HL-60 (cell line): ENCODE measurements at regions not wholly inside any gene's neighbourhood (a gene's known extent, or its start where the extent isn't known, plus 50 kb on each side); places are given as distances from the start of the nearest gene placed in this dataset.

ENCODE experiments used
- DNase-seq, 2 experiments: peaks; one replicate each; pipeline ENCODE4 v3.0.0-alpha.2; 2010 to 2020; ENCODE audit warnings: low read depth in 1 of 2, low spot score in 1 of 2
- H3K27ac ChIP-seq: fragments of 250-450 bp; sonication (Bioruptor Pico); replicated peaks from 2 replicates; pipeline ENCODE4 v1.5.1; 2020; ENCODE audit warnings: mild to moderate bottlenecking, moderate library complexity
- H3K27me3 ChIP-seq: fragments of 250-450 bp; sonication (Bioruptor Pico); 2 replicates; pipeline ENCODE4 v1.5.1; 2021; ENCODE audit warnings: mild to moderate bottlenecking, moderate library complexity; ENCODE audit not compliant: insufficient read depth, poor library complexity, severe bottlenecking
- H3K4me3 ChIP-seq: replicated peaks from 2 replicates; pipeline ENCODE4 v1.5.1; 2011; ENCODE audit warnings: mild to moderate bottlenecking, control low read depth, low read length; ENCODE audit not compliant: insufficient read depth
- GABPA ChIP-seq: IDR thresholded peaks from 2 replicates; pipeline ENCODE4 v1.6.1; 2012; ENCODE audit warnings: low read depth
- POLR2AphosphoS5 ChIP-seq: IDR thresholded peaks from 2 replicates; pipeline ENCODE4 v1.6.1; 2012; ENCODE audit warnings: low read depth
- SPI1 ChIP-seq: IDR thresholded peaks from 2 replicates; pipeline ENCODE4 v1.6.1; 2012; ENCODE audit warnings: low read depth, mild to moderate bottlenecking, borderline replicate concordance
- TF ChIP-seq, protein P1 (sequence below): IDR thresholded peaks from one replicate; pipeline ENCODE4 v1.5.1; 2011; ENCODE audit warnings: low read length, control low read depth, inconsistent platforms; ENCODE audit not compliant: insufficient read depth
- TF ChIP-seq, protein P2 (sequence below): IDR thresholded peaks from 2 replicates; pipeline ENCODE4 v1.6.1; 2012; ENCODE audit warnings: low read depth; ENCODE audit not compliant: insufficient replicate concordance

DNA sequence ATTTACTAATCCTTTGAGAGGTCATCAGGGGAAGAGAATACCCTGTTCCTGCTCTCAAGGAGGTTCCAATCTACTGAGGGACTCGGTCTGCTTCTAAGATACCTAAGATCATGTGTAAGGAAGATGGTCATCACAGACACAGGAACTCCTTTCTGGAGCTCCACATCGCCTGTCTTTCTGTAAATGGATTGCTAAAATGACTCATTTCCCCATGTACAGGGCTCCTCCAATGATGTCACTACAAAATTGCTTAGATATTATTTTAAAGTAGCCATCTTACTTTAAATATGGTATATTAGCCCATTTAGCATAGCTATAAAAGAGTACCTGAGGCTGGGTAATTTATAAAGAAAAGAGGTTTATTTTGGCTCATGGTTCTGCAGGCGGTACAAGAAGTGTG, 206.1 kb upstream of the PROK2 start:
- Histone ChIP-seq H3K4me3 (no peak overlapping the region), H3K27me3 (no peaks in the 10 kb centered on the region), H3K27ac (no peak overlapping the region)
- no peak for DNase-seq
- TF ChIP-seq GABPA (no peak), POLR2AphosphoS5 (no peak), SPI1 (no peak)
- TF ChIP-seq, protein P1, sequence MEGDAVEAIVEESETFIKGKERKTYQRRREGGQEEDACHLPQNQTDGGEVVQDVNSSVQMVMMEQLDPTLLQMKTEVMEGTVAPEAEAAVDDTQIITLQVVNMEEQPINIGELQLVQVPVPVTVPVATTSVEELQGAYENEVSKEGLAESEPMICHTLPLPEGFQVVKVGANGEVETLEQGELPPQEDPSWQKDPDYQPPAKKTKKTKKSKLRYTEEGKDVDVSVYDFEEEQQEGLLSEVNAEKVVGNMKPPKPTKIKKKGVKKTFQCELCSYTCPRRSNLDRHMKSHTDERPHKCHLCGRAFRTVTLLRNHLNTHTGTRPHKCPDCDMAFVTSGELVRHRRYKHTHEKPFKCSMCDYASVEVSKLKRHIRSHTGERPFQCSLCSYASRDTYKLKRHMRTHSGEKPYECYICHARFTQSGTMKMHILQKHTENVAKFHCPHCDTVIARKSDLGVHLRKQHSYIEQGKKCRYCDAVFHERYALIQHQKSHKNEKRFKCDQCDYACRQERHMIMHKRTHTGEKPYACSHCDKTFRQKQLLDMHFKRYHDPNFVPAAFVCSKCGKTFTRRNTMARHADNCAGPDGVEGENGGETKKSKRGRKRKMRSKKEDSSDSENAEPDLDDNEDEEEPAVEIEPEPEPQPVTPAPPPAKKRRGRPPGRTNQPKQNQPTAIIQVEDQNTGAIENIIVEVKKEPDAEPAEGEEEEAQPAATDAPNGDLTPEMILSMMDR = no peak
- TF ChIP-seq, protein P2, sequence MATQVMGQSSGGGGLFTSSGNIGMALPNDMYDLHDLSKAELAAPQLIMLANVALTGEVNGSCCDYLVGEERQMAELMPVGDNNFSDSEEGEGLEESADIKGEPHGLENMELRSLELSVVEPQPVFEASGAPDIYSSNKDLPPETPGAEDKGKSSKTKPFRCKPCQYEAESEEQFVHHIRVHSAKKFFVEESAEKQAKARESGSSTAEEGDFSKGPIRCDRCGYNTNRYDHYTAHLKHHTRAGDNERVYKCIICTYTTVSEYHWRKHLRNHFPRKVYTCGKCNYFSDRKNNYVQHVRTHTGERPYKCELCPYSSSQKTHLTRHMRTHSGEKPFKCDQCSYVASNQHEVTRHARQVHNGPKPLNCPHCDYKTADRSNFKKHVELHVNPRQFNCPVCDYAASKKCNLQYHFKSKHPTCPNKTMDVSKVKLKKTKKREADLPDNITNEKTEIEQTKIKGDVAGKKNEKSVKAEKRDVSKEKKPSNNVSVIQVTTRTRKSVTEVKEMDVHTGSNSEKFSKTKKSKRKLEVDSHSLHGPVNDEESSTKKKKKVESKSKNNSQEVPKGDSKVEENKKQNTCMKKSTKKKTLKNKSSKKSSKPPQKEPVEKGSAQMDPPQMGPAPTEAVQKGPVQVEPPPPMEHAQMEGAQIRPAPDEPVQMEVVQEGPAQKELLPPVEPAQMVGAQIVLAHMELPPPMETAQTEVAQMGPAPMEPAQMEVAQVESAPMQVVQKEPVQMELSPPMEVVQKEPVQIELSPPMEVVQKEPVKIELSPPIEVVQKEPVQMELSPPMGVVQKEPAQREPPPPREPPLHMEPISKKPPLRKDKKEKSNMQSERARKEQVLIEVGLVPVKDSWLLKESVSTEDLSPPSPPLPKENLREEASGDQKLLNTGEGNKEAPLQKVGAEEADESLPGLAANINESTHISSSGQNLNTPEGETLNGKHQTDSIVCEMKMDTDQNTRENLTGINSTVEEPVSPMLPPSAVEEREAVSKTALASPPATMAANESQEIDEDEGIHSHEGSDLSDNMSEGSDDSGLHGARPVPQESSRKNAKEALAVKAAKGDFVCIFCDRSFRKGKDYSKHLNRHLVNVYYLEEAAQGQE = no peak

- Histone ChIP-seq H3K27ac (no peak overlapping the region), H3K27me3 (no peaks in the 10 kb centered on the region), H3K4me3 (no peak overlapping the region)
- TF ChIP-seq POLR2AphosphoS5 (no peak), SPI1 (no peak)
- TF ChIP-seq, protein P2 = no peak
- TF ChIP-seq, protein P1 = no peak
- DNase-seq = no peak
Measured at GRCh38 chr3:71990545-71990944, 205.6 kb upstream of the PROK2 start.

GRCh38 chr3:71989165-71989564, 204.2 kb upstream of the PROK2 start:
- TF ChIP-seq SPI1 (no peak), POLR2AphosphoS5 (no peak), GABPA (no peak)
- TF ChIP-seq, protein P1 = no peak
- TF ChIP-seq, protein P2 = no peak
- Histone ChIP-seq H3K4me3 (no peak overlapping the region), H3K27me3 (no peaks in the 10 kb centered on the region), H3K27ac (no peak overlapping the region)
- no peak for DNase-seq
